HEK293 (cell line): ENCODE measurements at regions not wholly inside any gene's neighbourhood (a gene's known extent, or its start where the extent isn't known, plus 50 kb on each side); places are given as distances from the start of the nearest gene placed in this dataset.

ENCODE experiments used
- CTCF ChIP-seq: fragments of 450-650 bp; formaldehyde crosslinking; IDR thresholded peaks from 2 replicates; pipeline ENCODE4 v1.5.1; 2016; ENCODE audit warnings: missing biosample characterization, missing genetic modification characterization
- SCRT1 ChIP-seq: fragments of 450-650 bp; formaldehyde crosslinking; IDR thresholded peaks from 2 replicates; pipeline ENCODE4 v1.5.1; 2016; ENCODE audit warnings: missing biosample characterization, missing genetic modification characterization, borderline replicate concordance
- ZBTB1 ChIP-seq: fragments of 450-650 bp; formaldehyde crosslinking; IDR thresholded peaks from 2 replicates; pipeline ENCODE4 v1.5.1; 2016; ENCODE audit warnings: missing biosample characterization, missing genetic modification characterization
- ZNF140 ChIP-seq: fragments of 450-650 bp; formaldehyde crosslinking; IDR thresholded peaks from 2 replicates; pipeline ENCODE4 v1.5.1; 2016; ENCODE audit warnings: missing biosample characterization, missing genetic modification characterization
- ZNF223 ChIP-seq: fragments of 450-650 bp; formaldehyde crosslinking; IDR thresholded peaks from 2 replicates; pipeline ENCODE4 v1.5.1; 2016; ENCODE audit warnings: missing biosample characterization, missing genetic modification characterization
- ZNF654 ChIP-seq: fragments of 450-650 bp; formaldehyde crosslinking; IDR thresholded peaks from 2 replicates; pipeline ENCODE4 v1.5.1; 2016; ENCODE audit warnings: low read depth, missing biosample characterization, missing genetic modification characterization
- ZNF692 ChIP-seq: fragments of 450-650 bp; formaldehyde crosslinking; IDR thresholded peaks from 2 replicates; pipeline ENCODE4 v1.5.1; 2016; ENCODE audit warnings: missing biosample characterization, missing genetic modification characterization
- ZSCAN4 ChIP-seq: fragments of 450-650 bp; formaldehyde crosslinking; IDR thresholded peaks from 2 replicates; pipeline ENCODE4 v1.5.1; 2017; ENCODE audit warnings: missing biosample characterization, missing genetic modification characterization

GRCh38 chr2:71878626-71879508, 268.8 kb downstream of the CYP26B1 start:
- TF ChIP-seq CTCF (tag by site-specific recombination) (no peak), ZSCAN4 (tag by site-specific recombination) (no peak), ZNF692 (tag by site-specific recombination) (no peak), ZBTB1 (no peak), ZNF654 (tag by site-specific recombination) (no peak), SCRT1 (tag by site-specific recombination) (no peak), ZNF223 (tag by site-specific recombination) (no peak), ZNF140 (no peak)
